DMS 273 (cell line): ENCODE measurements at regions not wholly inside any gene's neighbourhood (a gene's known extent, or its start where the extent isn't known, plus 50 kb on each side); places are given as distances from the start of the nearest gene placed in this dataset.
A peak's percentile ranks its signal among the peaks of the same experiment; 100 is the strongest.

Experiments used
- DNase-seq: peaks from one replicate; lab custom pipeline; 2025; ENCODE audit not compliant: unreplicated experiment; lab: John Stamatoyannopoulos, UW

DNA sequence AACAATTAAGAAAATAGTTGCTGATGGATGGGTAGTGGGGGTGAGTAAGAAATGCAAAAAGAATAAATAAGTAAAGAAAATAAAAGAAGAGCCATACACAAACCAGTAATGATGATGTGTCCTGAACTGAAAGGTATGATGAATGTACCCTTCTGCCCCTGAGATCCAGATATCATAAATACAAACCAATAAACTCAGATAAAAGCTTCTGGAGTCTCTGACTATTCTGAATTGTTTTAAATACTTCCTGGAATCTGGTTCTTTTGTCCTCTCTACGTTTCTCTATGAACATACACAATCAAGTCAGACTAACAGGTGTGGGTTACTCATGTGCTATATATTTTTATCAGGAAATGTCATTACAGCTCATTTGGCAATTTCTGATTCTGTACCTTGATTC is 153.4 kb downstream of the PPP1R2C start:
- DNase-seq, result no peak

- DNase-seq, result no peak
These were observed 158.9 kb downstream of the PPP1R2C start for GRCh38 chrX:42619068-42619467.

DNA sequence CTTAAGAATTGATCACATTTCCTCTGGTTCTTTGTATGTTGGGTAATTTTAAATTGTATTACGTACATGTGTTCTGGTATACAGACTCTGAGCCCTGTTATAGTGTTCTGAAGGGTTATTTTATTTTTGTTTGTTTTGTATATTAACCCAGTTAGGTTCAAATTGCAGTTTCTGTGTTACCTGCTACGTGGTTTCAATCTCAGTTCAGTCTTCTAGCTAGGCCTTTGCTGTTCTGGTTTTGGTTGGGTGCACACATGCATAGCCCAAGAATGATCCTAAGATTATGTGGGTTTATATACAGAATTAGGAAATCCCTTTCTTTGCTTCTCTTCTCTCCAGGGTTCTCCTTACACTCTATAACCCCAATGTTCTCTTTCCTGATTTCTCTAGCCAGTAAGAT is 161.0 kb downstream of the PPP1R2C start:
- DNase-seq, result no peak

DNA sequence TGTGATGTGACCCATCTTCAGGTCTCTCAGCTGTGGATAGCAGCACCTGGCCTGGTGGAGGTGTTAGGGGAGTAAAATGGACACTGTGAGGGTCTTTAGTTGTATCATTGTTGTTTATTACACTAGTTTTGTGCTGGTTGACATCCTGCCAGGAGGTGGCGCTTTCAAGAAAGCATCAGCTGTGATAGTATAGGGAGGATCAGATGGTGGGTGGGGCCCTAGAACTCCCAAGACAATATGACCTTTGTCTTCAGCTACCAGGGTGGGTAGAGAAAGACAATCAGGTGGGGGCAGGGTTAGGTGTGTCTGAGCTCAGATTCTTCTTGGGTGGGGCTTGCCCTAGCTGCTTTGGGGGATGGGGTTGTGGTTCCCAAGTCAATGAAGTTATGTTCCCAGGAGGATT is 162.8 kb downstream of the PPP1R2C start:
- DNase-seq, result peak; percentile 23

DNA sequence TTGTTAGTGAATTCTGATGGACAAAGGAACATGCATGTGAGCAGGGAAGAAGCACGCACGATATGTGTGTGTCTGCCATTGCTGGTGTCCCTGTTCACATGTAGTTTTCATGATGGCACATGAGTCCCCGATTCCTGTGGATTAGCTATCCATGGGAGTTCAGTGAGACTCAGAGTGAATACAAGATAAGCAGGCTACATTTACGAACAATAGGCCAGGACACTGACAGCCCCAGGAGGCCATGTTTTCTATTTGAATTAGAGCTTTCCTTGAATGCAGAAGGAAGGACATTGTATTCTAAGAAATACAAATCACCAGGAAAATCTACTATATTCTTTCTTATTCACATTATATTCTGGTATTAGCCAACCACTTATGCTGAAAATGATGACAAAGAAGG is 171.4 kb downstream of the PPP1R2C start:
- no peak for DNase-seq

DNA sequence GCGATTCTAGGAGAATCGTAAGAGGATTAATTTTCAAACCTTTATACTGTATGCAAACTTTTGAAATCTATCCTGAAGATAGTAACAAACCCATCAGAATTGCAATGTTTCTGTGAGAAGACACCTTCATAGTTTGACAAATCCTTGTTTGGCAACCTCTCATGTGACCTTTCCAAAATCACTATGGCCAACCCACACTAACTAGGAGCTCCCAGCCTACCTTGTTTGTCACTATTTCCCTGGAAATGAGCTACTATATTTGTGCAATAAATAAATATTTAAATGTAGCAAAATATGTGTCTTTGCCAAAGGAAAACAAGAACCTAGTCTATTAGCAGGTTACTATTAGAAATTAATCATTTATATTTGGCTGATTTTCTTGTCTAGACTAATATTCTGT is 173.7 kb downstream of the PPP1R2C start:
- DNase-seq, result no peak

DNA sequence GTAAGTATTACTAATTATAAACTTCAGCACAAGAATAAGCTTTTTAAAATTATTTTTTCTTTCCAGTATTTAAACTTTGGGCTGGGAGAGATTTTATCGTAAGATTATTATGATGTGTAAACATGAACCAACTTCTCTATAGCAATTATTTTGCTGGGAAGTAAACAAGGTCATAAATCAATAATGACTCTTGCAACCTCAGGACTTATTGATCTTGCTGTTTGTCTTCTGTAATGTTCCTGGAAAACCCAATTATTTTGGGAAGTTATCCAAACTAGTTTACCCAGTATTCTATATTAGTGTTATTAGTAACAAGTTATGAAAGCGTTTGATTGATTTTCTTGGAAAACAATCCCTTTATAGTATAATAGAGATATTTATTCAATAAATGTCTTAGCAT is 174.9 kb downstream of the PPP1R2C start:
- DNase-seq, result no peak

- no peak for DNase-seq
These were observed 175.4 kb downstream of the PPP1R2C start for GRCh38 chrX:42602566-42602965.

- DNase-seq, result no peak
These were observed 175.8 kb downstream of the PPP1R2C start for GRCh38 chrX:42602136-42602535.

GRCh38 chrX:42597481-42597880 is 180.5 kb downstream of the PPP1R2C start:
- DNase-seq, result no peak

DNA sequence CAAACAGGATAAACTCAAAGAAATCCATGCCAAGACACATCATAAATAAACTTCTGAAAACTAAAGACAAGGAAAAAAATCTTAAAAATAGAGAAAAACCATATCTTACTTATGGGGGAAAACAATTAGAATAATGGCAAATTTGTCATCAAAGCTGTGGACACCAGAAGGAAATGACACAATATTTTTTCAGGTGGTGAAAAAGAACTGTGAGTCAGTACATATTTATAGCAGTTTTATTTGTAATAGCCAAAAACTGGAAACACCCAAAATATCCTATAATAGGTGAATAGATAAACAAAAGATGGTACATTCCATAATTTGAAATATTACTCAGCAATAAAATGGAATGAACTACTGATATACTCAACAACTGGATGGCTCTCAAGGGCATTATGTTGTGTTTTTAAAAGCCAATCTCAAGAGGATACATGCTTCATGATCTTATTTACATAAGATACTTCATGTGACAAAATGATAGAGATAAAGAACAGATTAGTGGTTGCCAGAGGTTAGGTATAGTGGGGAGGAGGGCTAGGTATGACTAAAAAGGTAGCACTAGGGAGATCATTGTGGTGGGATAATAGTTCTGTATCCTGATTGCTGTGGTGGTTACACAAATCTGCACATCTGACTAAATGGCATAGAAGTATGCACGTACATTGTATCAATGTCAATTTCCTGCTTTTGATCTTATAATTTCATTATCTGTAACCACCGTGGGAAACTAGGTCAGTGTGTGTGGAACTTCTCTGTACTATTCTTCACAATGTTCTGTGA is 191.9 kb downstream of the PPP1R2C start:
- no peak for DNase-seq

GRCh38 chrX:42577936-42578470 is 200.0 kb downstream of the PPP1R2C start:
- no peak for DNase-seq

- DNase-seq, result no peak
These were observed 210.7 kb downstream of the PPP1R2C start for GRCh38 chrX:42567268-42567667.

DNA sequence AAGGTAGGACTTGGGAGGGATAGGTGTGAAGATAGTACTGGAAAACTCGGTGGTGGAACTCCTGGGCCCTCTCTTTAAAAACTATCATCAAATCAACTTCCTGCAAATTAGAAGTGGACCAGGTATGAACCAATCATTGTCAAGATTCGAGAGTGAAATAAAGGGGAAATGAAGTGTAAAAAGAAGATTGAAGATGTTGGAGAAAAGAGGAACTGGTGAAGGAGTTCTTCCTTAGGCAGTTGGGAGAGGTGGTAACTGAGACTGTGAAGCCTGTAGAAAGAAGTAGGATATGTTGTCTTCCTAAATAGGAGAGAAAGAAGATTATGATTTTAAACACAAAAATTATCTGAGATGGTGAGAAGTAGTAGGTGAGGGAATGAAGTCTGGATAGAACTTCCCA is 212.2 kb downstream of the PPP1R2C start:
- DNase-seq, result no peak

- DNase-seq, result no peak
These were observed 231.2 kb downstream of the PPP1R2C start for GRCh38 chrX:42546800-42547199.

DNA sequence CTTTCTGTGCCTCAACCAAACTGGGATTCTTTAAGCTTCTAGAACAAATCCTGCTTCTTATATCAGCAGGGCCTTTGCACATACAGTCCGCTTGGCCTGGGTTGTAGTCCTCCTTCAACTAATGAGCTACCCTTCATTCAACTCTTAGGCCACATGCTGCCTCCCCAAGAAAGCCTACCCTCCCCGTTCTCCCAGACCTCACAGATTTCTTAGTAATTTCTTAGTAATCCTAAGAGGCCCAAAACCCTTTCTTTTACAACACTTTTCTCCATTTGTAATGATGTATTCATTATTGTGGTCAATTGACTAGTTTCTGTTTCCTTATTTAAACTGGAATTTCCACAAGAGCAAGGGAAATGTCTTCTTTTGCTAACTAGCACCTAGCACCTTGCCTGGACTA is 233.1 kb downstream of the PPP1R2C start:
- no peak for DNase-seq

DNA sequence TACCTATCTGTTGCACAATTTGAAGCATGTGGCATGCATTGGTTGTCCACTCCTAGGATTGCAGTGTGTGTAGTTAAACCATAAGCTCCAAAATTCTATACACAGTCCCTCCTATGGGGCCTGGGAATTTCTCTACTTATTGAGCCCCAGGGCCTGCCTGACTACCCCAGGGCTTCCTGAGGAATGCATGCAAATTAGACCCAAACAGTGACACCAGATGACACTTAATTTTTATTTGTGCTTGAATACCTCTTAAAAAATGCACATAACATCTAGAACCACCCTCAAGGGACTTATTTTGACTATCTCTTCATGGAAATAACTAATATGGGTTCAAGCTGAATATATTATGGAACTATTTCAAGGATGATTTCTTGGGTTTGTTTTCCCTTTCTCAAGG is 236.4 kb downstream of the PPP1R2C start:
- no peak for DNase-seq

GRCh38 chrX:42540146-42540545 is 237.8 kb downstream of the PPP1R2C start:
- no peak for DNase-seq

GRCh38 chrX:42538405-42538804 is 239.6 kb downstream of the PPP1R2C start:
- no peak for DNase-seq

DNA sequence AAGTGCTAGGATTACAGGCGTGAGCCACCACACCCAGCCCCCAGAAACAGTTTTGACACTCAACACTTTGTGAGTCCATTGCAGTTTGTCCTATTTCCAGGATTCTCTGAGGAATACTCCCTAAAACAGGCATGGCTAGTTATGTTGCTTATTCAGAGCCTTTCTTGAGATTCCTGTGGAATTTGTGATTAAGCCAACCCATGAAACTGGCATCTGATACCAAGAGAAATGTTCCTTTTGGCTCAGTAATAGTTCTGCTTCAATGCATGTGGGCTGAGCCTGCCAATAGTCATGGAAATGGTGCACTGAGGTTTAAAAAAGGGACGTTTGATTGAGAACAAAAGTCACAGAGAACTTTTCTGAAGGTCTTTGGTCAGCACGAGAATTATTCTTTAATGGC is 241.7 kb downstream of the PPP1R2C start:
- DNase-seq, result no peak

GRCh38 chrX:42535233-42535632 is 242.7 kb downstream of the PPP1R2C start:
- DNase-seq, result no peak

GRCh38 chrX:42533761-42534160 is 244.2 kb downstream of the PPP1R2C start:
- no peak for DNase-seq

- peak; percentile 7 for DNase-seq
These were observed 246.5 kb downstream of the PPP1R2C start for GRCh38 chrX:42531441-42531840.
